ENCODE measurements at regions not wholly inside any gene's neighbourhood (a gene's known extent, or its start where the extent isn't known, plus 50 kb on each side); places are given as distances from the start of the nearest gene placed in this dataset.

DNA sequence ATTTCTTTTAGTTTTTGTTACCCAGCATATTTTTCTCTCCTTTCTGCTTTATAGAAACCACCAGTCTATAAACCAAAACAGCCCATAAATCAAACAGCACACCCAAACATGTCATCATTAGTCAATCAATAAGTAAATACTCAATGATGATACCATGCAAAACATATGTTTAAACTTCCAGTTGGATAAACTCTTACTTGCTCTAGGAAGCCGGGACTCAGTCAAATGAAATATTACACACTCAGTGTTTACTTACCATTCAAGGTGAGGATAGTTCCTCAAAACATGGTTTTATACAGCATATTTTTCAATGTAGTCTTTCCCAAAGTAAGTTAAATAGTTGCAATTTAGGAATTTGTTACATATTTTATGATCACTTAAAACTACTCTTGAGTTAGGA lies 343.6 kb upstream of the NXPH2 start:
- TF ChIP-seq, protein P1, sequence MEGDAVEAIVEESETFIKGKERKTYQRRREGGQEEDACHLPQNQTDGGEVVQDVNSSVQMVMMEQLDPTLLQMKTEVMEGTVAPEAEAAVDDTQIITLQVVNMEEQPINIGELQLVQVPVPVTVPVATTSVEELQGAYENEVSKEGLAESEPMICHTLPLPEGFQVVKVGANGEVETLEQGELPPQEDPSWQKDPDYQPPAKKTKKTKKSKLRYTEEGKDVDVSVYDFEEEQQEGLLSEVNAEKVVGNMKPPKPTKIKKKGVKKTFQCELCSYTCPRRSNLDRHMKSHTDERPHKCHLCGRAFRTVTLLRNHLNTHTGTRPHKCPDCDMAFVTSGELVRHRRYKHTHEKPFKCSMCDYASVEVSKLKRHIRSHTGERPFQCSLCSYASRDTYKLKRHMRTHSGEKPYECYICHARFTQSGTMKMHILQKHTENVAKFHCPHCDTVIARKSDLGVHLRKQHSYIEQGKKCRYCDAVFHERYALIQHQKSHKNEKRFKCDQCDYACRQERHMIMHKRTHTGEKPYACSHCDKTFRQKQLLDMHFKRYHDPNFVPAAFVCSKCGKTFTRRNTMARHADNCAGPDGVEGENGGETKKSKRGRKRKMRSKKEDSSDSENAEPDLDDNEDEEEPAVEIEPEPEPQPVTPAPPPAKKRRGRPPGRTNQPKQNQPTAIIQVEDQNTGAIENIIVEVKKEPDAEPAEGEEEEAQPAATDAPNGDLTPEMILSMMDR (IDR thresholded peaks at IDR 0.05), result no peak
- TF ChIP-seq POLR2AphosphoS5 (IDR thresholded peaks at IDR 0.05), result no peak
